SK-N-MC (cell line): ENCODE measurements at regions not wholly inside any gene's neighbourhood (a gene's known extent, or its start where the extent isn't known, plus 50 kb on each side); places are given as distances from the start of the nearest gene placed in this dataset.

Experiments
- FOXP2 ChIP-seq: optimal IDR thresholded peaks from 2 replicates; pipeline ENCODE3; 2011; ENCODE audit warnings: mild to moderate bottlenecking, moderate library complexity; ENCODE audit not compliant: insufficient read depth; ENCODE audit errors: extremely low read length, control extremely low read depth
- POLR2AphosphoS5 ChIP-seq: IDR thresholded peaks from 2 replicates; pipeline ENCODE4 v1.6.1; 2012; ENCODE audit warnings: mild to moderate bottlenecking, low read depth, low read length, borderline replicate concordance

DNA sequence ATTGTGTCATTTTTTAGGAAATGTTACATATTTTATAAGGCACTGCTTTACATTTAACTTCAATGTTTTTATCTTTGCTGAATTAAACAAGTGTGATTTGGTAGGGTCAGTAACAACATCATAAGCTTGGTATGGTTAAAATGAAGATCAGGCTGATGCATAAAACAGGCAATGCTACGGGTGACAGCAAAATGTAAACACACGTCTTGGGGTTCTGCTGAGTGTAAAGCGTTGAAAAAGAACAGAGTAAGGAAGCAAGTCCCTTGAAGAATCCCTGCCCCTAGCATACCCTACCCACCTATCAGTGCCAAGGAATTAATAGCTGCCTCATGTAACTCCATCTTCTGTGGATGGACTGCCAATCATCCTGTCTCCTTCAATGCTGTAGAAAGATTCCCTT is 157.0 kb downstream of the CBLL2 start:
- no peak for TF ChIP-seq POLR2AphosphoS5
- TF ChIP-seq FOXP2: no peak
